NCI-H748 (cell line): ENCODE measurements at regions not wholly inside any gene's neighbourhood (a gene's known extent, or its start where the extent isn't known, plus 50 kb on each side); places are given as distances from the start of the nearest gene placed in this dataset.
A peak's percentile ranks its signal among the peaks of the same experiment; 100 is the strongest.
"Not testable (repeated sequence)": the region's sequence is repeated elsewhere in the genome, so short reads cannot be mapped to it uniquely, and the experiment has no call there.

Experiments used
- DNase-seq: peaks from one replicate; lab custom pipeline; 2025; ENCODE audit not compliant: unreplicated experiment; lab: John Stamatoyannopoulos, UW

- DNase-seq, result no peak
Measured at GRCh38 chr13:99792079-99792921, 179.3 kb downstream of the ZIC5 start.

GRCh38 chr13:99782669-99783068 is 188.9 kb downstream of the ZIC5 start:
- DNase-seq, result no peak

- DNase-seq, result no peak
Measured at GRCh38 chr13:99778500-99778899, 193.1 kb downstream of the ZIC5 start.

GRCh38 chr13:99777873-99778272 is 193.7 kb downstream of the ZIC5 start:
- no peak for DNase-seq

GRCh38 chr13:99774644-99775043 is 196.9 kb downstream of the ZIC5 start:
- no peak for DNase-seq

- DNase-seq, result no peak
Measured at GRCh38 chr13:99768986-99769385, 202.6 kb downstream of the ZIC5 start.

GRCh38 chr13:99766641-99767045 is 204.9 kb downstream of the ZIC5 start:
- DNase-seq, result peak; percentile 60

GRCh38 chr13:99765869-99766268 is 205.7 kb downstream of the ZIC5 start:
- DNase-seq, result no peak

- peak; percentile 54 for DNase-seq
Measured at GRCh38 chr13:99760456-99760855, 211.1 kb downstream of the ZIC5 start.

GRCh38 chr13:99759163-99759552 is 212.4 kb downstream of the ZIC5 start:
- DNase-seq, result no peak

GRCh38 chr13:99758460-99759162 is 213.0 kb downstream of the ZIC5 start:
- peak; percentile 83 for DNase-seq

- peak; percentile 86 for DNase-seq
Measured at GRCh38 chr13:99757756-99758459, 213.7 kb downstream of the ZIC5 start.

- DNase-seq, result no peak
Measured at GRCh38 chr13:99756281-99756680, 215.3 kb downstream of the ZIC5 start.

- not testable (repeated sequence) for DNase-seq
Measured at GRCh38 chr13:99754750-99755149, 216.8 kb downstream of the ZIC5 start.

GRCh38 chr13:99752373-99752772 is 219.2 kb downstream of the ZIC5 start:
- DNase-seq, result no peak

- DNase-seq, result no peak
Measured at GRCh38 chr13:99751517-99752199, 219.9 kb downstream of the ZIC5 start.

GRCh38 chr13:99750951-99751350 is 220.6 kb downstream of the ZIC5 start:
- DNase-seq, result no peak

- peak; percentile 29 for DNase-seq
Measured at GRCh38 chr13:99749271-99750019, 222.1 kb downstream of the ZIC5 start.

- DNase-seq, result no peak
Measured at GRCh38 chr13:99747403-99747710, 224.2 kb downstream of the ZIC5 start.

- no peak for DNase-seq
Measured at GRCh38 chr13:99746637-99747402, 224.7 kb downstream of the ZIC5 start.
